GM12892 (cell line): ENCODE measurements at regions not wholly inside any gene's neighbourhood (a gene's known extent, or its start where the extent isn't known, plus 50 kb on each side); places are given as distances from the start of the nearest gene placed in this dataset.

ENCODE experiments used
- POLR2A ChIP-seq: IDR thresholded peaks from 2 replicates; pipeline ENCODE4 v1.6.1; 2011; ENCODE audit warnings: low read depth, low read length, control low read depth
- POLR2AphosphoS5 ChIP-seq: IDR thresholded peaks from 2 replicates; pipeline ENCODE4 v1.6.1; 2011; ENCODE audit warnings: low read depth, low read length, control low read depth
- TAF1 ChIP-seq: IDR thresholded peaks from 2 replicates; pipeline ENCODE4 v1.6.1; 2011; ENCODE audit warnings: low read depth, mild to moderate bottlenecking, control low read depth, low read length, borderline replicate concordance

GRCh38 chr2:228771774-228772173 lies 499.3 kb downstream of the PID1 start:
- TF ChIP-seq POLR2A: no peak
- TF ChIP-seq POLR2AphosphoS5: no peak
- no peak for TF ChIP-seq TAF1
